HT1080 (cell line): ENCODE measurements at regions not wholly inside any gene's neighbourhood (a gene's known extent, or its start where the extent isn't known, plus 50 kb on each side); places are given as distances from the start of the nearest gene placed in this dataset.
"Not testable (repeated sequence)": the region's sequence is repeated elsewhere in the genome, so short reads cannot be mapped to it uniquely, and the experiment has no call there.

ENCODE experiments used
- DNase-seq: peaks from one replicate; pipeline ENCODE4 v3.0.0-alpha.2; 2015; ENCODE audit warnings: low read depth

- peak; percentile 10 for DNase-seq
Observed at GRCh38 chr11:109933126-109933525, 160.1 kb upstream of the ZC3H12C start.

GRCh38 chr11:109934151-109934550 is 159.0 kb upstream of the ZC3H12C start:
- DNase-seq = no peak

GRCh38 chr11:109936661-109937180 is 156.5 kb upstream of the ZC3H12C start:
- DNase-seq = no peak

GRCh38 chr11:109937968-109938367 is 155.2 kb upstream of the ZC3H12C start:
- no peak for DNase-seq

GRCh38 chr11:109939166-109939810 is 153.9 kb upstream of the ZC3H12C start:
- peak; percentile 71 for DNase-seq

GRCh38 chr11:109940816-109941215 is 152.4 kb upstream of the ZC3H12C start:
- DNase-seq = peak; percentile 89

- DNase-seq = no peak
Observed at GRCh38 chr11:109945626-109946321, 147.4 kb upstream of the ZC3H12C start.

- peak; percentile 89 for DNase-seq
Observed at GRCh38 chr11:109946322-109946846, 146.8 kb upstream of the ZC3H12C start.

- DNase-seq = no peak
Observed at GRCh38 chr11:109954534-109954933, 138.7 kb upstream of the ZC3H12C start.

- DNase-seq = no peak
Observed at GRCh38 chr11:109956124-109956793, 136.9 kb upstream of the ZC3H12C start.

- no peak for DNase-seq
Observed at GRCh38 chr11:109957000-109957399, 136.2 kb upstream of the ZC3H12C start.

- DNase-seq = no peak
Observed at GRCh38 chr11:109957601-109958000, 135.6 kb upstream of the ZC3H12C start.

- no peak for DNase-seq
Observed at GRCh38 chr11:109958131-109958820, 134.9 kb upstream of the ZC3H12C start.

GRCh38 chr11:109958821-109959166 is 134.4 kb upstream of the ZC3H12C start:
- no peak for DNase-seq

GRCh38 chr11:109960831-109961230 is 132.4 kb upstream of the ZC3H12C start:
- no peak for DNase-seq

- no peak for DNase-seq
Observed at GRCh38 chr11:109961261-109961660, 131.9 kb upstream of the ZC3H12C start.

GRCh38 chr11:109963101-109963500 is 130.1 kb upstream of the ZC3H12C start:
- DNase-seq = no peak

- no peak for DNase-seq
Observed at GRCh38 chr11:109964487-109964886, 128.7 kb upstream of the ZC3H12C start.

GRCh38 chr11:109965445-109965844 is 127.7 kb upstream of the ZC3H12C start:
- not testable (repeated sequence) for DNase-seq

GRCh38 chr11:109965926-109966325 is 127.3 kb upstream of the ZC3H12C start:
- DNase-seq = peak; percentile 7

GRCh38 chr11:109967136-109967535 is 126.1 kb upstream of the ZC3H12C start:
- not testable (repeated sequence) for DNase-seq

- DNase-seq = no peak
Observed at GRCh38 chr11:109968299-109968698, 124.9 kb upstream of the ZC3H12C start.
